IPS-NIHi7 (cell line): ENCODE measurements at regions not wholly inside any gene's neighbourhood (a gene's known extent, or its start where the extent isn't known, plus 50 kb on each side); places are given as distances from the start of the nearest gene placed in this dataset.
"Not testable (repeated sequence)": the region's sequence is repeated elsewhere in the genome, so short reads cannot be mapped to it uniquely, and the experiment has no call there.

Experiments used
- DNase-seq: peaks from one replicate; pipeline ENCODE4 v3.0.0; 2012; ENCODE audit warnings: mixed read lengths; ENCODE audit errors: extremely low spot score

DNA sequence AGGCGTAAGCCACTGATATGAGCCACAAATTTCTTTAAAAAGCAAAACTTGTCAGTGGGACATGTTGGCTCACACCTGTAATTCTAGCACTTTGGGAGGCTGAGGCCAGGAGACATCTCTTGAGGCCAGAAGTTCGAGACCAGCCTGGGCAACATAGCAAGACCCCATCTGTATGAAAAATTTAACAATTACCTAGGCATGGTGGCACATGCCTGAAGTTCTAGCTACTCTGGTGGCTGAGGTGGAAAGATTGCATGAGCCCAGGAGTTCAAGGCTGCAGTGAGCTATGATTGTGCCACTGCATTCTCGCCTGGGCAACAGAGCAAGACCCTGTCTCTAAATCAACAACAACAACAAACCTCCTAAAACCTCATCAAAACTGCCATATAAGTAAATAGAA is 147.6 kb upstream of the BARHL2 start:
- no peak for DNase-seq

DNA sequence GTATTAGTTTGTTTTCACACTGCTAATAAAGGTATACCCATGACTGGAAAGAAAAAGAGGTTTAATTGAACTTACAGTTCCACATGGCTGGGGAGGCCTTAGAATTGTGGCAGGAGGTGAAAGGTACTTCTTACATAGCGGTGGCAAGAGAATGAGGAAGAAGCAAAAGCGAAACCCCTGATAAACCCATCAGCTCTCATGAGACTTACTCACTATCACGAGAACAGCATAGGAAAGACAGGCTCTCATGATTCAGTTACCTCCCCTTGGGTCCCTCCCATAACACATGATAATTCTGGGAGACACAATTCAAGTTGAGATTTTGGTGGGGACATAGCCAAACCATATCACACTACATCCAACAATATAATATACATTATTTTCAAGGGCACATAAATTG is 145.7 kb upstream of the BARHL2 start:
- no peak for DNase-seq

DNA sequence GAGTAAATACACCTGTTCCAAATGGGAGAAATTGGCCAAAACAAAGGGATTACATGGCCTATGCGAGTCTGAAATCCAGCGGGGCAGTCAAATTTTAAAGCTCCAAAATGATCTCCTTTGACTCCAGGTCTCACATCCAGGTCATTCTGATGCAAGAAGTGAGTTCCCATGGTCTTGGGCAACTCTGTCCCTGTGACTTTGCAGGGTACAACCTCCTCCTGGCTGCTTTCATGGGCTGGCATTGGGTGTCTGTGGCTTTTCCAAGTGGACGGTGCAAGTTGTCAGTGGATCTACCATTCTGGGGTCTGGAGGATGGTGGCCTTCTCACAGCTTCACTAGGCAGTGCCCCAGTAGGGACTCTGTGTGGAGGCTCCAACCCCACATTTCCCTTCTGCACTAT is 144.3 kb upstream of the BARHL2 start:
- DNase-seq: not testable (repeated sequence)

DNA sequence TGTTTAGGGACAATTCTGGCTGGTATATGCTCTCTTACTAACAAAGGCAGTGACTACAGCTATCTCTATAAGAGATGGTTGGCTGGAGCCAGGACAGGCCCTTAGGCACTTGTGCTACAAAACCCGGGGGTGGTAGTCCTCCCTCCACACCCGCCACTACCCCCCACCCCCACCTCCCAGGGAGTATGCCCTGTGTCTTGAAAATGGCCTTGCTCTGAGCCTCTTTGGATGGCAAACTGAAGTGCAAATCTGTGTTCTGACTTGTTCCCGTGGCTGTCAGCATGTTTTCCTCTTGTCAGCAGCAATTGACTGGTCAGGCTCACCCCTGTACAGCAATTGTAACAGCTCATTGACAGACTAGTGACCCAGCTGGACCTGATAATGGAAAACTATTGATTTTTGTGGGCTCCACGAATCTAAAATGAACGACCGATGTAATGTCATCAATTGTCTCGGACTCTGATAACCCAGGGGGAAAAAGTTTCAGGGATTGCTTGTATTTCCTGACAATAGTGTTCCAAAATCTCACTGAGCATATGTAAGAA is 139.4 kb upstream of the BARHL2 start:
- no peak for DNase-seq

DNA sequence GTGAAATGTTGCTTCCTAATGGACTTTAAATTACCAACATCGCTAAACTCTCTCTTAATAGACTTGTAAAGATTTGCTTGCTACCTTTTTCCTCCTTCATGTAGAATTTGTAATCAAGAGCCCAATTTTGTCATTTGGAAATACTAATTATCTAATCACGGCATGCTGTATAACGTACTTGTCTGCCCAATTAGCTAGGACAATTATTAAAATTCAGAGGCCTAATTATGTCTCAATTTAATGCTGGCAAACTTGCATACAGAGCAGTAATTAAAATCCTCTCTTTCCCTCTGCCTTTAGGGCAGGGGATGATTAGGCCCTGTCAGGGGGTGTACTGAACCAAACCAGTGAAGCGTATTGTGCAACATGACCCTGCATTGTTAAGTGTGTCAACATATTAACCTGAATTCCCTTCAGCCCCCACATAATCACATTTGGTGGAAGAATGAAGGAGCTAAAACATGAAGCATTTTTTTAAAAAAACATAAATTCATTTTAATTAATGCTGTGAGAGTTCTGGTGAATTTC is 137.4 kb upstream of the BARHL2 start:
- DNase-seq: no peak

DNA sequence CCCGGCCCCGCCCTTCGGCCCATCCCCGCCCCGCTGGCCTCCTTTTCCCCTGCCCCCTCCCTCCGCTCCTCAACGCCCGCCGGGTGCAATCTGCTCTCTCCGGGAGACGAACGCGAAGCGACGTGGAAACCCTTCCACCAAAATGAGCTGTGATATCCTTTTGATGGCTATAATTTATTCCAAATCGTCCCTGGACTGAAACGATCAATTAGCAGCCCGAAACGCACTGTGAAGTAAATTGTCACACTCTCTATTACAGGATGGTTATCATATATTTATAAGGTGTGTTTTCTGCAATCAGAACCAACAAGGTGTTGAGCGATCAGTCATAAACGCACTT is 134.6 kb upstream of the BARHL2 start:
- no peak for DNase-seq

DNA sequence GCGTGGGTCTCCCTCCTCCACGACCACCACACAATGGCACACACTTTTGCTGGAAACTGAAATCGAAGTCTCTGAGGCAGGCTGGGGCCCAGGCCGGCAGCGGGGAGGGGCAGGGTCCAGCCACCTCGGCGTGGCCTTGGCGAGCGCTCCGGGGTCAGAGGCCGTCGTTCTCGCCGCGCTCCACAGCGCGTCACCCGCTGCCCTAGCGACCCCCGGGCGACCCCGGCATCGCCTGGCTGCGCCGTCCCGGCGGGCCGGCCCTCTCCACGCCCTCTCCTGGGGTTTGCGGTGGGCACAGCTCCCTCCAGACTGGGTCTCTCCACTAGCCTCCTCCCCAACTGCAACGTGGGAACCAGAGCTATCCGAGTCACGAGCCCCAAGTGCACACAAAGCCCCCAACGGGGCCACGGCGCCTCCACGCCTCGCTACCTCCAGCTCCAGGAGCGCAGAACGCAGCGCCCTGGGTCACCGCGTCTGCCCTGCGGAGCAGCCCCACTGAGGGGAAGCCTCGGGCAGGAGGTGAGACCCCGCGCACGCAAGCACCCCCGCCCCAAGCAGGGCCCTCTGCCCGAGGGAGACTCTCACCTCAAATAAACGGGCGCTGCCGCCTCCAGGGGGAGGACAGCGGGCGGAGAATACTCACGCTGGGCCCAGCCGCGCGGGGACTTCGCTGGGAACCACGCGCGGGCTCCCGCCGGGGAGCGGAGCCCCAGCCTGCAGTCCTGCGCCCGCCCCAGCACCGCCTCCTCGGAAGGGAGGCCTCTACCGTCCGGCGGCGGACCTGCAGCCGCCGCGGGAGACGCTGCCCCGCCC is 134.0 kb upstream of the BARHL2 start:
- DNase-seq: peak; percentile 94

DNA sequence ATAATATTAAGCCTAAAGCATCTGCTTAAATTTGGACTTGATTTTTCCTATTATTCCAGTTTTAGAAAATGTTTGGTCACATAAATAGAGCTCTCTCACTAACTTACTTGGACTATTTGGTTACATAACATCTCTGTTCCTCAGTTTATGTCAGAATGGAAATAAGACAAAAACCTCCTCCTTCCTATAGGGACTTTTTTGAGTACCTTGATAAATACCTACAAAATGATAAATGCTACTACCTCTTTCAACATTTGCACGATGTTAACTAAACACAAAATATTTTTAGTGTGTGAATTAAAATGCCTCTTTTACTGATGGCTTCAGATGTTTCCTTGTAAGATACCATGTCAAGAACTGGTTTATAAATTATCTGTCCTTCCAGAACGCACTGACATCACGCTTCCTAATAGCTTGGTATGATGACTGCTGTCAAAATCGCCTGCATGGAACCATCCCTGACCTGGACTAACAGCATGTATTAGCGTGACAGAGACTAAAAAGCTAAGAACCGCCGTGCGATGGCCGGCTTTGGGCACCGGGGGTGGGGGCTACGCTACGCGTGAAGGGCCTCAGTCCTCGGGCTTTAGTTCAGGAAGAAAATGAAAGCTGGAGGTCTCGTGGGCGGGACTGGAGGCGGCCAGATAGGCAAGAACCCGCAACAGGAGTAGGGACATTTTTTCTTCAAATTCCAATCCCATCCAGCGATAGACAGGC is 133.2 kb upstream of the BARHL2 start:
- no peak for DNase-seq

DNA sequence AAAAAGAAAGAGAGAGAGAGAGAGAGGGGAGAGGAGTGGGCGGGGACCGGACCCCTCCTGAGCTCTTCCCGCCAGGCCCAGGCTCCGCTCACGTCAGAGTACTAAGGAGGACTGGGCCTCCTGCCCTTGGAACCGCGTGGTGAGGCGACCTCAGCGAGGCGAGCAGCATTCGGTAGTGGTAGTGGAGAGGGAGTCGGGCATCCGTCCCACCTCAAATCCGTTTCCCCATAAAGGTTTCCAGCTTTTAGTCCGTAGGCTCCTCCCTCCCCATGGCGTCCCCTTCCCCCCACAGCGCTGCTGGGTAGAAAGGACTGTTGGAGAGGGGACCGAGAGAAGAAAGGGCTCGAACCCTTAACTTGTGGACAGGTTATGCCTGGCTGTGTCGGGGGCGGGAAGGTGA is 124.4 kb upstream of the BARHL2 start:
- DNase-seq: no peak

DNA sequence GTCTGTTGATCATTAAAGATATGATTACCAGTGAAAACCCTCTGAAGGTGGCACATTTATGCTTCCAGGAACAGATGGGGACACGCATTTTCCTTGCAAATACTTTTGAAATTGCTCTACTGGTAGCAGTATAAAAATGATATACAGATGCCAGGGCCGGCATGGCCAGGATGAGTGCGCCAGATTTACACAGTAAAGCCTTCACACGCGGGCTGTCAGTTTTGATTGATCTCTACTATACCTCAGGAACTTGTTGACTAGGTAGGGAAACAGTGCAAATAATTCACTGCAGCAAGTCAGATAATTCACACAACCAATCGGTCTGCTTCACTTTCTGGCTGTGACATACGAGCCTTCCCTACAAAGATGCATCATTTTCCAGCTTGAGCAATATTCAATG is 123.2 kb upstream of the BARHL2 start:
- DNase-seq: no peak

DNA sequence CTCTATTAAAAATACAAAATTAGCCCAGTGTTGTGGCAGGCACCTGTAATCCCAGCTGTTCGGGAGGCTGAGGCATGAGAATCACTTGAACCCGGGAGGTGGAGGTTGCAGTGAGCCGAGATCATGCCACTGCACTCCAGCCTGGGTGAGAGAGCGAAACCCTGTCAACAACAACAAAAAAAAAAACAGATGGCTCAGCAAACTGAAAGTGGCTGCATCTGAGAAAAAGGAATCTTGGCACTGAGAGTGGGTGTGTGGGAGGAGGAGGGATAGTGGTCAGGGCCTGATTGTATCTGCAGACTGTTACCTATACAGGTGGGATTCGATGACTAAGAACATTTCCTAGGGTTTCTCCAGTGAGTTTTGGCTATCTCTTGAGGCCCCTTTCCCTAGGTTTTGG is 122.2 kb upstream of the BARHL2 start:
- DNase-seq: no peak

DNA sequence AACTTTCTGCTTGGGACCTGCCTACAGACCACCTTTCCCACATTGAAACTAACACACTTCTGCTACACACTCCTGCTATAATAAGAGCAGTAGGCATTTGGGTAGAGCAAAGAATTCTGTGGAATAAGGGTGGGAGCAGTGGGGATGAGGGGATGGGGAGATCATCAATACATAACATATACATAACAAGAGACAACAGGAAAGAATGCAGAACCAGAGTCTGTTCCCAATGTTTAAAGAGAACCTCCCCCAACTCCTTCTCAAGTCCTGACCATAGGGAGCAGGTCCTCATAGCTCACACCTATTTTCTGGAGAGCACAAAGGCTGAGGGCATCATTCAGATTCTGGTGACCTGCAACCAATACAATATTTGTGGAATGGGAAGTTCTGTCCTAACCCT is 121.6 kb upstream of the BARHL2 start:
- DNase-seq: peak; percentile 42

DNA sequence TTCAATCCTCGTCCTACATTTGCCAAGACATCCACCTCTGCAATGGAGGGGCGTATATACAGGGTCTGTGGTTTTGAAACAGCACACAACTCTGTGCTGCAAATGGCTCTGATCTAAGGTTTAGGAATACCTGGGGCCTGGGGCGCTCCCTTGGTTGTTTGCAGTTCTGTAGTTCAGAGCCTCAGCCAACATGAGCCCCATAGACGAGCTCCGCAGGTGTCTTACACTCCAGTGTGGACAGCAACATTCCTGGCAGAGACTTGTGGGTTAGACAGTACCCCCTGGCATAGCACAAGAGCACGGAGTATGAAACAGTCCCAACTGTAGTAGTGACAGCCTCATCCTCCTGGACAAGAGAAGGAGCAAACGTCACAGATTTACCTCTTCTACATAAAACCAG is 120.3 kb upstream of the BARHL2 start:
- DNase-seq: no peak

DNA sequence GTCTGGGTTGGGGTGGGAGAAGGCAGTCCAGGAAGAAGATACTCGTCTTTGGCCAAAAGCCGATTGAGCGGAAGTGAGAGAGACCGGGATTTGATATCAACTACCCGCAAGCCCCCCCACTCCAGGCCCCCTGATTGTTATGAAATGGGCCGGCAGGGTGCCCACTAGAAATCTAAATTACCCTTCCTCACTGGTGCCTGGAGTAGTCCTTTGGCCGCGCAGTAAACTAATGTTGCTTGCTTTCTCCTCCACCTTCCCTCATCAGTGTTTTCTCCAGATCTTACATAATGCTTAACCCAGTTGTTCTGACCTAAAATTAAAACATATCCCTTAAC is 119.2 kb upstream of the BARHL2 start:
- no peak for DNase-seq

DNA sequence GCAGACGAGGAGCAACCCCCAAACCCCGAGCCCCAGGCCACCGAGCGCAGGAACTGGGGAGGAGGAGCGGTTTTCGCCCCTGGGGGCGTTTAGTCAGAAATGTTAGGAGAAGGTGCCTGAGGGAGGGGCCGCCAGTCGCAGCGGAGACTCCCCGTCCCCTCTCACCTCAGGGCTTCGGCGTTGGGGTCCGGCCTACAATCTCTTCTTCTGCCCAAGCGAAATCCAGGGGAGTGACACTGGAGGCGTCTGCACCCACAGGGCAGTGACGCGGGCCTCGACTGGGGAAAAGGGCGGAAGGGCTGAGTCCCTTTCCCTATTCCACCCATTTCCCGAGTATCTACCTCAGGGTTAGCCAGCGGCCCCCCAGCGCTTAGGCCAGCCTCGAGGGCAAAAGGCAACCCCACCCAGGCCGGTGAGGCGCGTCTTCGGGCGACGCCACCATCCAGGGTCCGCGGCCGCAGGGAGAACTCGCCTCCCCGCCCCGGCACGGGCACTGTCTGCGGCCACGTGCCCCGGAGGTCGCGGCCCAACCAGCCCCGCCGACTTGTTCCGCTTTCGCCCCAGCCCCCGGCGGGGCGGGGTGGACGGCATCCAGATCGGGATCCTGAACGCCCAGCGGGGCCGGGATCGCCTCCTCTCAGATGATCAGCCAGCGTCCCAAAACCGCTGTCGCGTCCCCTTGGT is 118.7 kb upstream of the BARHL2 start:
- DNase-seq: peak; percentile 43

DNA sequence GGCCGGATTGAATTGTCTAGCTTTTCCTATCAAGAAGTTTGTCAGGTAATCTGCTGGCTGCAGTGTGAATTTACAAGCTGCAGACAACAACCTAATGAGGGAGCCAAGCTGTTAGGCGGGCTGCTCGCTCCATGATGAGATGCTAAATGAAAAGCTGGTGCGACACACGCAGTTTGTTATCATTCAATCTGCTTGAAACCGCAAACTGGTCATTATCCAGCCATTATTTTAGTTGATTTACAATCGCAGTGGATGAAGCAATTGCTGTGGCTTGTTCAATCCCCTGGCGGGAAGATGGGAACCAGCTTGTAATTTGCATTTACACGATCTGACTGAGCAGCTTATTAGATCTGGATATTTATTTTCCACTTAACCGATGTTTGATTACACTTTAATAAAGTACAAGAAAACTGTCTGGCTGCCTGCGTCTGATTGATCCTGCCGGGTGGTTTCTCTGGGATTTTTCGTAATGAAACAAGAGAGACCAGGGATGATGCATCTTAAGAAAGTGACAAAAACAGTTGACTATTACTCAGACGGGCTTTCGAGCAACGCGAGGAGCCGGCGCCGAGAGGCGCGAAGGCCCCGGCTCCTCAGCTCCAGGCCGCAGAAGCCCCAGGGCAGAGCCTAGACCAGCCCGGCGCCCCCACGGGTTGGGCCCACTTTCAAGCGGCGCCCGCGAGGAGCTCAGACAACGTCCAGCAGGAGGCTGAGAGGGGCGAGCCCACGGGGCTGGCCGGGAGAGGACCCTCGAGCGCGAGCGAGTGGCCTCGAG is 118.0 kb upstream of the BARHL2 start:
- no peak for DNase-seq

DNA sequence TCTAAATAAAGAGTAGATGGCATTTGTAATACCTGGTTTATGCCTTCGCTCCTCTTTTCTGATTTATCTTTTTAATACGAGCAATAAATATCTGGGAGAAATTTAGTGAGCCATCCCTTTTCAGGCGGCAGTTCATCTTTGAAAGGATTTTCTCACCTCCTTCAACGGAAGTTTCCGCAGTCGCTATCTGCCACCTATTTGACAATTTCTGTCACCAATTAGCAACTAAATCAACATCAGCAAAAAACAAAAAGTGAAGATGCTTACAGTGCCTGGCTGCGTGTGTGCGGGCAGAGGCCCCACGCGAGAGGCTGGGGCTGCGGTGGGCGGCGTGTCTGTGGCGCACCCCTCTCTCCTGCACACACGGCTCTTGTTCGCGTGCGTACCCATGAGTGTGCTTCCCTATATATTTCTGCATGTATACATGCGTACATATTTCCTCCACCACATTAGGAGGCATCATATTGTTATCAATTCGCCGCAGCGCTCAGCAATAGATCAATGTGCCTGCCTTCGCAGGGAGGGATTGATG is 117.3 kb upstream of the BARHL2 start:
- DNase-seq: no peak

DNA sequence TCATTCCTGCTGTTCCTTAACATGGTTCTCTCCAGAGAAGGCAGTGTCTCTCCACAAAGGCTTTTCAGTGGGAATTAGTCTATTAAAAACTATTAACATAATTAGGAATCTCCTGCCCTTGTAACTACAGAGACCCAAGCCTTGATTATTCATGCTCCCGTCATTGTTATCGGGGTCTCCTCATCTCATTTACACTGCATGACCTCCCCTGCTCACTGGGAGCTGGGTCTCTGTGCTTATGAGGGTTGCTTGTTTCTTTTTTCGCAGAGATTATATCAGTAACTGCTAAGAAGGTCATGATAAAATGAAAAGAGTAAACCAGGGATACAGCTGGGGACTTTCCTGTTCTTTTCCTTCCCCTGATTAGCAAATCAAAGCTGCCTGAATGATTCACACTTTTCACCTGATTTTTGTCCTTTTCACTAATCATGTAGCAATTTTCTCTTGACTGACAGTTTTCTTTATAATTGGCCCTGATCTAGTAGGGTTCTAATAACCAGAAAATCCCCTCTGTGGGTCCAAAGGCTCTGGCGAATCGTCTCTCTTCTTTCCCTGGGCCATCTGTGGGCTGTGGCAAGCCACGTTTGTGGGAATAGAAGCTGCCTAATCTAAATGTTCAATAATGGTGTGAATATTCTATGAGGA is 116.5 kb upstream of the BARHL2 start:
- no peak for DNase-seq

DNA sequence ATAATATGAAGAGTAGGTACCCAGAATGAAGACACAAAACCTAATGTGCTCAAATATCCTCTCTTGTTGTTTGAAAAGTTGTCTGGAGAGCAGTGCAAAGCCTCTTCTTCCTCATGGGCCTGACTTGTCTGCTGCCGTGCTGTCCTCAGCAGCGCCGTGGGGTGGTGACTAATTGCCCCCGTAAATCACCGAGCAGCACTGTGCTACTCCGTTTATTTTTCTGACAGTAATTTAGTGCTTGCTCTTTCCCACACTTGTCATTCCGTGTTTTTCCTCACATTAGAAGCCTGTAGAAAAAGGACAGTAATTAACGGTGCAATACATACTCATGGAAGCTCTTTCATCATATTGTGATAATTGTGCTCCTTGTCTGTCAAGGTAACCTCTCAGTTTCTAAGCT is 114.8 kb upstream of the BARHL2 start:
- DNase-seq: no peak

DNA sequence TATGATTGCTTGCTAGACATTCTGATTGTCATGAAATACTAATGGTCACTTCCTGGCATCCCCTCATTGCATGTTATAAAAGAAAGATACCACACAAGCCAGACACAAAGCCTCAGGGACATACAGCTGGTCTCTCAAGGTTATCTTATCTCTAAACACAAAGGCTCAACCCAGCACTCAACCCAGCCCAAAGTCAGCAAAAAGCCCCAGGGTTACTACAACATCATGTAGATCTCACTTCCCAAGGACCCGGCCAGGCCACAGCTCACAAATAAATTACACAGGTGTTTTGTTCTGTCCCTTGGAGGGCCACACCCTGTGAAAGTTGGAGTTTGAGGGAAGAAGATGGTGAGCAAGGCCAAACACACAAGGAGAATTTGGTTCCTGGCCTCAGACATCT is 109.7 kb upstream of the BARHL2 start:
- no peak for DNase-seq

DNA sequence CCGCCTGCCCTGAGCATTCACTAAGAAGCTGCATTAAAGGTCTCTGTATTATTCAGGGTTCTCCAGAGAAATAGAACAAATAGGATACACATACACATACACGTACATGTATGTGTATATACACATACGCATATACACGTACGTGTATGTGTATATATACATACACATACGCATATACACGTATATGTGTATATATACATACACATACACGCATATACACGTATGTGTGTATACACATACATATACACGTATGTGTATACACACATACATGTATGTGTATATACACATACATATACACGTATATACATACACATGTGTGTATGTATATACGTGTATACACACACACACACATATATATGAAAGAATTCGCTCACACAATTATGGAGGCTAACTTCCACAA is 108.9 kb upstream of the BARHL2 start:
- no peak for DNase-seq
